ENCODE measurements at regions not wholly inside any gene's neighbourhood (a gene's known extent, or its start where the extent isn't known, plus 50 kb on each side); places are given as distances from the start of the nearest gene placed in this dataset.

GRCh38 chr16:56140645-56141044, 50.6 kb upstream of the GNAO1 start:
- DNase-seq (ENCODE audit: low read depth, low spot score), result no peak
- no peak overlapping the region for H3K4me3 ChIP-seq (ENCODE audit: low read length)

GRCh38 chr16:56137269-56137668, 54.0 kb upstream of the GNAO1 start:
- DNase-seq (ENCODE audit: low read depth, low spot score), result no peak
- H3K4me3 ChIP-seq (ENCODE audit: low read length), result no peak overlapping the region

- DNase-seq (ENCODE audit: low read depth, low spot score), result no peak
- no peak overlapping the region for H3K4me3 ChIP-seq (ENCODE audit: low read length)
These were observed 55.0 kb upstream of the GNAO1 start for GRCh38 chr16:56136256-56136655.

GRCh38 chr16:56134790-56135189, 56.5 kb upstream of the GNAO1 start:
- H3K4me3 ChIP-seq (ENCODE audit: low read length), result no peak overlapping the region
- DNase-seq (ENCODE audit: low read depth, low spot score), result no peak

GRCh38 chr16:56125922-56126321, 65.4 kb upstream of the GNAO1 start:
- H3K4me3 ChIP-seq (ENCODE audit: low read length), result no peak overlapping the region
- no peak for DNase-seq (ENCODE audit: low read depth, low spot score)

GRCh38 chr16:56122251-56122650, 69.0 kb upstream of the GNAO1 start:
- DNase-seq (ENCODE audit: low read depth, low spot score), result no peak

GRCh38 chr16:56121156-56121500, 70.2 kb upstream of the GNAO1 start:
- DNase-seq (ENCODE audit: low read depth, low spot score), result no peak
- H3K4me3 ChIP-seq (ENCODE audit: low read length), result no peak overlapping the region

More at GRCh38 chr16:56122251-56122650, 69.0 kb upstream of the GNAO1 start:
- H3K4me3 ChIP-seq (ENCODE audit: low read length), result no peak overlapping the region

- no peak for DNase-seq (ENCODE audit: low read depth, low spot score)
- no peak overlapping the region for H3K4me3 ChIP-seq (ENCODE audit: low read length)
These were observed 70.7 kb upstream of the GNAO1 start for GRCh38 chr16:56120447-56121155.

GRCh38 chr16:56119133-56119532, 72.2 kb upstream of the GNAO1 start:
- no peak for DNase-seq (ENCODE audit: low read depth, low spot score)
- no peak overlapping the region for H3K4me3 ChIP-seq (ENCODE audit: low read length)

GRCh38 chr16:56116577-56116964, 74.7 kb upstream of the GNAO1 start:
- DNase-seq (ENCODE audit: low read depth, low spot score), result no peak
- no peak overlapping the region for H3K4me3 ChIP-seq (ENCODE audit: low read length)

GRCh38 chr16:56115817-56116576, 75.3 kb upstream of the GNAO1 start:
- no peak overlapping the region for H3K4me3 ChIP-seq (ENCODE audit: low read length)
- no peak for DNase-seq (ENCODE audit: low read depth, low spot score)

- no peak overlapping the region for H3K4me3 ChIP-seq (ENCODE audit: low read length)
- no peak for DNase-seq (ENCODE audit: low read depth, low spot score)
These were observed 78.1 kb upstream of the GNAO1 start for GRCh38 chr16:56113223-56113622.

- no peak overlapping the region for H3K4me3 ChIP-seq (ENCODE audit: low read length)
- no peak for DNase-seq (ENCODE audit: low read depth, low spot score)
These were observed 80.2 kb upstream of the GNAO1 start for GRCh38 chr16:56111100-56111499.

- no peak overlapping the region for H3K4me3 ChIP-seq (ENCODE audit: low read length)
- DNase-seq (ENCODE audit: low read depth, low spot score), result no peak
These were observed 81.3 kb upstream of the GNAO1 start for GRCh38 chr16:56109994-56110393.

GRCh38 chr16:56109205-56109604, 82.1 kb upstream of the GNAO1 start:
- no peak for DNase-seq (ENCODE audit: low read depth, low spot score)
- no peak overlapping the region for H3K4me3 ChIP-seq (ENCODE audit: low read length)

GRCh38 chr16:56108724-56109123, 82.6 kb upstream of the GNAO1 start:
- DNase-seq (ENCODE audit: low read depth, low spot score), result no peak
- no peak overlapping the region for H3K4me3 ChIP-seq (ENCODE audit: low read length)

GRCh38 chr16:56108056-56108471, 83.2 kb upstream of the GNAO1 start:
- no peak for DNase-seq (ENCODE audit: low read depth, low spot score)
- no peak overlapping the region for H3K4me3 ChIP-seq (ENCODE audit: low read length)

GRCh38 chr16:56106527-56106926, 84.8 kb upstream of the GNAO1 start:
- DNase-seq (ENCODE audit: low read depth, low spot score), result no peak
- no peak overlapping the region for H3K4me3 ChIP-seq (ENCODE audit: low read length)

GRCh38 chr16:56102906-56103305, 88.4 kb upstream of the GNAO1 start:
- H3K4me3 ChIP-seq (ENCODE audit: low read length), result no peak overlapping the region

GRCh38 chr16:56102183-56102686, 89.1 kb upstream of the GNAO1 start:
- no peak overlapping the region for H3K4me3 ChIP-seq (ENCODE audit: low read length)
- DNase-seq (ENCODE audit: low read depth, low spot score), result no peak

More at GRCh38 chr16:56102906-56103305, 88.4 kb upstream of the GNAO1 start:
- no peak for DNase-seq (ENCODE audit: low read depth, low spot score)

- no peak overlapping the region for H3K4me3 ChIP-seq (ENCODE audit: low read length)
- no peak for DNase-seq (ENCODE audit: low read depth, low spot score)
These were observed 89.8 kb upstream of the GNAO1 start for GRCh38 chr16:56101480-56101879.
